HCT116 (cell line): ENCODE measurements at regions not wholly inside any gene's neighbourhood (a gene's known extent, or its start where the extent isn't known, plus 50 kb on each side); places are given as distances from the start of the nearest gene placed in this dataset.

Experiments
- ATF3 ChIP-seq: IDR thresholded peaks from 2 replicates; pipeline ENCODE4 v1.6.1; 2012
- CTCF ChIP-seq, 3 experiments: fragments of 200-600 bp in 1 of 3; sonication (generic) in 1 of 3; IDR thresholded peaks in 2 of 3; conservative IDR thresholded peaks in 1 of 3; 2 replicates each; pipeline ENCODE4 v1.5.1; 2012 to 2017; ENCODE audit warnings: low read depth in 2 of 3, low read length in 2 of 3, antibody characterized with exemption in 1 of 3, borderline replicate concordance in 1 of 3, control low read depth in 1 of 3, mild to moderate bottlenecking in 1 of 3, mixed read lengths in 1 of 3, mixed run types in 1 of 3, moderate library complexity in 1 of 3; ENCODE audit not compliant: insufficient read depth in 1 of 3
- EZH2 ChIP-seq: fragments of 200-600 bp; sonication (generic); IDR thresholded peaks from 2 replicates; pipeline ENCODE4 v1.6.1; 2017; ENCODE audit warnings: antibody characterized with exemption, mixed run types
- EZH2phosphoT487 ChIP-seq: fragments of 200-600 bp; IDR thresholded peaks from 2 replicates; pipeline ENCODE4 v1.6.1; 2018; ENCODE audit warnings: antibody characterized with exemption, borderline replicate concordance
- POLR2A ChIP-seq: IDR thresholded peaks from 2 replicates; pipeline ENCODE4 v1.7.0; 2011; ENCODE audit warnings: borderline replicate concordance; ENCODE audit not compliant: insufficient read depth, insufficient read length; ENCODE audit errors: extremely low read depth
- POLR2AphosphoS5 ChIP-seq: IDR thresholded peaks from 2 replicates; pipeline ENCODE4 v1.6.1; 2011; ENCODE audit warnings: mild to moderate bottlenecking, low read depth, low read length, moderate library complexity
- SRF ChIP-seq: IDR thresholded peaks from 2 replicates; pipeline ENCODE4 v1.6.1; 2012; ENCODE audit warnings: low read depth
- TCF7L2 ChIP-seq: IDR thresholded peaks from 2 replicates; pipeline ENCODE4 v1.7.0; 2011; ENCODE audit warnings: borderline replicate concordance, inconsistent platforms; ENCODE audit not compliant: insufficient read depth, insufficient read length; ENCODE audit errors: extremely low read depth

- TF ChIP-seq EZH2phosphoT487 (no peak), ATF3 (no peak), EZH2 (no peak), CTCF (IDR thresholded peaks at IDR 0.05 in 2 of 3, conservative IDR thresholded peaks at IDR 0.05 in 1 of 3; ENCODE audit: borderline replicate concordance in 1 of 3, insufficient read depth in 1 of 3, low read depth in 2 of 3, low read length in 2 of 3) (no peak), POLR2A (no peak), POLR2AphosphoS5 (no peak), SRF (no peak), TCF7L2 (no peak)
These were observed 99.0 kb upstream of the TSHZ3 start for GRCh38 chr19:31448221-31448657.
